Common myeloid progenitor, CD34-positive (primary cell): ENCODE measurements at regions not wholly inside any gene's neighbourhood (a gene's known extent, or its start where the extent isn't known, plus 50 kb on each side); places are given as distances from the start of the nearest gene placed in this dataset.
"Not testable (repeated sequence)": the region's sequence is repeated elsewhere in the genome, so short reads cannot be mapped to it uniquely, and the experiment has no call there.

Experiments used
- CTCF ChIA-PET: fragments of 350-600 bp; sonication (Branson Sonifier 250); formaldehyde crosslinking; loops from one replicate; lab custom pipeline; 2021; ENCODE audit warnings: antibody characterized with exemption; lab: Charles Lee
- POLR2A ChIA-PET: fragments of 350-600 bp; sonication (Branson Sonifier 250); formaldehyde crosslinking; loops from one replicate; lab custom pipeline; 2021; ENCODE audit warnings: antibody characterized with exemption; lab: Charles Lee
- DNase-seq, 3 donors: peaks; one replicate each; pipeline versions ENCODE4 v3.0.0 to v3.0.0-alpha.2; 2013
- H3K27ac ChIP-seq, 2 experiments: 1 replicate in 1 of 2; 2 replicates in 1 of 2; pipeline ENCODE4 v1.7.0; 2013; ENCODE audit warnings: inconsistent platforms in 2 of 2, low read length in 2 of 2, mild to moderate bottlenecking in 2 of 2, low read depth in 1 of 2, moderate library complexity in 1 of 2; ENCODE audit not compliant: severe bottlenecking in 2 of 2, insufficient read depth in 1 of 2, poor library complexity in 1 of 2
- H3K27me3 ChIP-seq, 5 experiments: replicated peaks in 2 of 5; 1 replicate in 3 of 5; 2 replicates in 2 of 5; pipeline versions ENCODE4 v1.6.1 to v1.7.0; 2013; ENCODE audit warnings: low read length in 4 of 5, mild to moderate bottlenecking in 2 of 5, moderate library complexity in 2 of 5, inconsistent platforms in 1 of 5; ENCODE audit not compliant: insufficient read depth in 5 of 5, control insufficient read depth in 4 of 5
- H3K36me3 ChIP-seq, 4 experiments: 1 replicate in 2 of 4; 2 replicates in 2 of 4; pipeline versions ENCODE4 v1.6.1 to v1.7.0; 2013; ENCODE audit warnings: low read length in 3 of 4, control low read depth in 1 of 4, mild to moderate bottlenecking in 1 of 4; ENCODE audit not compliant: control insufficient read depth in 4 of 4, insufficient read depth in 4 of 4
- H3K4me1 ChIP-seq, 4 experiments: 1 replicate in 3 of 4; 2 replicates in 1 of 4; pipeline versions ENCODE4 v1.6.1 to v1.7.1; 2013; ENCODE audit warnings: low read length in 3 of 4, mild to moderate bottlenecking in 3 of 4, control low read depth in 1 of 4, inconsistent platforms in 1 of 4, moderate library complexity in 1 of 4; ENCODE audit not compliant: control insufficient read depth in 4 of 4, insufficient read depth in 4 of 4; ENCODE audit errors: control extremely low read depth in 1 of 4
- H3K4me3 ChIP-seq, 7 experiments: 1 replicate in 4 of 7; 2 replicates in 3 of 7; pipeline versions ENCODE4 v1.5.1 to v1.7.0; 2013; ENCODE audit warnings: mild to moderate bottlenecking in 7 of 7, low read length in 6 of 7, moderate library complexity in 6 of 7, inconsistent platforms in 2 of 7, low read depth in 2 of 7, control low read depth in 1 of 7; ENCODE audit not compliant: insufficient read depth in 4 of 7, control insufficient read depth in 1 of 7; ENCODE audit errors: extremely low read depth in 1 of 7
- H3K9me3 ChIP-seq, 5 experiments: 1 replicate in 4 of 5; 2 replicates in 1 of 5; pipeline versions ENCODE4 v1.6.1 to v1.7.1; 2013; ENCODE audit warnings: low read length in 4 of 5, mild to moderate bottlenecking in 2 of 5, inconsistent platforms in 1 of 5, low read depth in 1 of 5, moderate library complexity in 1 of 5; ENCODE audit not compliant: control insufficient read depth in 4 of 5, insufficient read depth in 2 of 5; ENCODE audit errors: control extremely low read depth in 1 of 5
- WGBS: methylation state at CpG from one replicate; pipeline ENCODE4 v1.1.5; 2013; ENCODE audit not compliant: insufficient coverage; 5-methylcytosine and 5-hydroxymethylcytosine counted together

GRCh38 chr9:63328313-63328712 is 1956.7 kb downstream of the FOXD4L5 start:
- H3K36me3 ChIP-seq, H3K4me3 ChIP-seq, H3K27me3 ChIP-seq, DNase-seq, H3K9me3 ChIP-seq, H3K27ac ChIP-seq, H3K4me1 ChIP-seq, POLR2A ChIA-PET, CTCF ChIA-PET: not testable (repeated sequence)
- no CpG with 5 or more reads among the region's 6 CpGs for WGBS

GRCh38 chr9:63327211-63327610 is 1957.8 kb downstream of the FOXD4L5 start:
- POLR2A ChIA-PET, H3K27ac ChIP-seq, H3K9me3 ChIP-seq, H3K36me3 ChIP-seq, H3K4me1 ChIP-seq, CTCF ChIA-PET, H3K27me3 ChIP-seq, H3K4me3 ChIP-seq, DNase-seq: not testable (repeated sequence)
- 94% methylated on average over 3 of the region's 3 CpGs for WGBS

GRCh38 chr9:63326665-63327064 is 1958.3 kb downstream of the FOXD4L5 start:
- H3K9me3 ChIP-seq, H3K4me3 ChIP-seq, H3K36me3 ChIP-seq, DNase-seq, H3K27ac ChIP-seq, POLR2A ChIA-PET, CTCF ChIA-PET, H3K4me1 ChIP-seq, H3K27me3 ChIP-seq: not testable (repeated sequence)
- 100% methylated on average over 2 of the region's 9 CpGs for WGBS

DNA sequence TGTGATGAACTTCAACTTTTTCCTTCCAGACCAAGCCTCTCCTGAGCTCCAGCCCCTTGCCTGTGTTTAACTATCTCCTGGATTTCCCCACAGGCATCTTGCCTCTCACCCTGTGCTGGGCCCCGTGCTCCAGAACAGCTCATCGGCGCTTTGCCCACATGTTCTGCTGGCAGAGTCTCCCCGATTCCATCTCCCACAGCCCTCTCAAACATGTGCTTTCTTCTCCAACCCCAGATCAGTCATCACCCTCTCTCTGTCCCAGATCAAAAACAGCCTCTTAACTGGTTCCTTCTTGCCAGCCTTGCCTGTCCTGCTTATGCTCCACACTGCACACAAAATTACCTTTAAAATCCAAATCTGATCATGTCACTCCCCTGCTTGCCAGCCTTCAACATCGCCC is 1959.3 kb downstream of the FOXD4L5 start:
- DNase-seq, H3K27ac ChIP-seq, CTCF ChIA-PET, H3K27me3 ChIP-seq, H3K36me3 ChIP-seq, H3K4me3 ChIP-seq, H3K4me1 ChIP-seq, POLR2A ChIA-PET, H3K9me3 ChIP-seq: not testable (repeated sequence)
- WGBS, result 98% methylated on average over 5 of the region's 5 CpGs

- WGBS, result no CpG with 5 or more reads among the region's 11 CpGs
- H3K4me3 ChIP-seq, H3K4me1 ChIP-seq, CTCF ChIA-PET, H3K36me3 ChIP-seq, H3K27me3 ChIP-seq, H3K9me3 ChIP-seq, H3K27ac ChIP-seq, DNase-seq, POLR2A ChIA-PET: not testable (repeated sequence)
Observed at GRCh38 chr9:63318093-63318492, 1966.9 kb downstream of the FOXD4L5 start.

GRCh38 chr9:63315387-63315786 is 1969.6 kb downstream of the FOXD4L5 start:
- H3K9me3 ChIP-seq, H3K36me3 ChIP-seq, H3K4me1 ChIP-seq, POLR2A ChIA-PET, H3K27ac ChIP-seq, CTCF ChIA-PET, DNase-seq, H3K4me3 ChIP-seq, H3K27me3 ChIP-seq: not testable (repeated sequence)
- WGBS, result 92% methylated on average over 3 of the region's 8 CpGs

DNA sequence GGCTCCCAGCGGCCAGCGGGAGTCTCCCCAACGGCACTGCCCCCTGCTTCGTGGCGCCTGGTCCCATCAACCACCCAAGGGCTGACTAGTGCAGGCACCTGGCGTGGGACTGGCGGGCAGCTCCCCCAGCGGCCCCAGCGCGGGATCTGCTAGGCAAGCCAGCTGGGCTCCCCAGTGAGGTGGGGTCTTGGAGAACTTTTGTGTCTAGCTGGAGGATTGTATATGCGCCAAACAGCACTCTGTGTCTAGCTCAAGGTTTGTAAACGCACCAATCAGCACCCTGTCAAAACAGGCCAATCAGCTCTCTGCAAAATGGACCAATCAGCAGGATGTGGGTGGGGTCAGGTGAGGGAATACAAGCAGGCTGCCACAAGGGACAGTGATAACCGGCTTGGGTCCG is 1988.2 kb downstream of the FOXD4L5 start:
- POLR2A ChIA-PET, H3K9me3 ChIP-seq, H3K36me3 ChIP-seq, CTCF ChIA-PET, H3K27me3 ChIP-seq, H3K4me3 ChIP-seq, H3K27ac ChIP-seq, H3K4me1 ChIP-seq, DNase-seq: not testable (repeated sequence)
- 96% methylated on average over 2 of the region's 14 CpGs for WGBS
